DOHH2 (cell line): ENCODE measurements at regions not wholly inside any gene's neighbourhood (a gene's known extent, or its start where the extent isn't known, plus 50 kb on each side); places are given as distances from the start of the nearest gene placed in this dataset.

Source experiments
- EZH2phosphoT487 ChIP-seq: fragments of 200-600 bp; sonication (generic); IDR thresholded peaks from 2 replicates; pipeline ENCODE4 v1.6.1; 2017; ENCODE audit warnings: borderline replicate concordance, mild to moderate bottlenecking, antibody characterized with exemption, low read length, moderate library complexity, mixed read lengths
- TF ChIP-seq, protein P1 (sequence below): fragments of 200-600 bp; sonication (generic); IDR thresholded peaks from one replicate; pipeline ENCODE4 v1.5.1; 2014; ENCODE audit warnings: antibody characterized with exemption, mild to moderate bottlenecking, low read depth, low read length; ENCODE audit not compliant: poor library complexity, severe bottlenecking

DNA sequence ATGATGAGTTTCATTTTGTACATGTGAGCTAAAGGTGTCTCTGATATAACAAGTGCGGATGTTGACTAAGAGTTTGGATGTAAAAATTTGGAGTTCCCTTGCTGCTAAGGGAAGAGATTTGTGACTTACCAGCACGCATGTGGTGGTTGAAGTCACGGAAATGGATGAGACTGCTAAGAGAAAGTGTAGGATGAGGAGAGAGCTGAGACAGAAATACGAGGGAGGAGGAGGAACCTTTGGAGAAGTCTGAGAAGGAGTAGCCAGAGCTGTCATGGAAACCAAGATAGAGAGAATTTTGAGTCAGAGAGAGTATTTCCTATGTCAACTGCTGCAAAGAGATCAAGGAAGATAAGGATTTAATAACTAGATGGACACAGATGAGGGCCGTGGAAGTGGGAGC, 106.5 kb upstream of the COL24A1 start:
- TF ChIP-seq, protein P1, sequence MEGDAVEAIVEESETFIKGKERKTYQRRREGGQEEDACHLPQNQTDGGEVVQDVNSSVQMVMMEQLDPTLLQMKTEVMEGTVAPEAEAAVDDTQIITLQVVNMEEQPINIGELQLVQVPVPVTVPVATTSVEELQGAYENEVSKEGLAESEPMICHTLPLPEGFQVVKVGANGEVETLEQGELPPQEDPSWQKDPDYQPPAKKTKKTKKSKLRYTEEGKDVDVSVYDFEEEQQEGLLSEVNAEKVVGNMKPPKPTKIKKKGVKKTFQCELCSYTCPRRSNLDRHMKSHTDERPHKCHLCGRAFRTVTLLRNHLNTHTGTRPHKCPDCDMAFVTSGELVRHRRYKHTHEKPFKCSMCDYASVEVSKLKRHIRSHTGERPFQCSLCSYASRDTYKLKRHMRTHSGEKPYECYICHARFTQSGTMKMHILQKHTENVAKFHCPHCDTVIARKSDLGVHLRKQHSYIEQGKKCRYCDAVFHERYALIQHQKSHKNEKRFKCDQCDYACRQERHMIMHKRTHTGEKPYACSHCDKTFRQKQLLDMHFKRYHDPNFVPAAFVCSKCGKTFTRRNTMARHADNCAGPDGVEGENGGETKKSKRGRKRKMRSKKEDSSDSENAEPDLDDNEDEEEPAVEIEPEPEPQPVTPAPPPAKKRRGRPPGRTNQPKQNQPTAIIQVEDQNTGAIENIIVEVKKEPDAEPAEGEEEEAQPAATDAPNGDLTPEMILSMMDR: no peak
- TF ChIP-seq EZH2phosphoT487: no peak
